Right lobe of liver (tissue), 6 donors: ENCODE measurements at regions not wholly inside any gene's neighbourhood (a gene's known extent, or its start where the extent isn't known, plus 50 kb on each side); places are given as distances from the start of the nearest gene placed in this dataset.

Source experiments
- ATAC-seq, 4 donors: fragments of 200-7000 bp; cut with Tn5 transposase; one replicate each; pipeline ENCODE4 v1.9.1; 2020; ENCODE audit warnings: mild to moderate bottlenecking in 4 of 4, moderate library complexity in 4 of 4
- DNase-seq, 3 donors: peaks; one replicate each; pipeline ENCODE4 v3.0.0-alpha.2; 2020
- H3K27ac ChIP-seq, 3 donors: fragments of 200-600 bp; one replicate each; pipeline ENCODE4 v1.8.0; 2022
- H3K27me3 ChIP-seq, 2 donors: fragments of 200-600 bp; one replicate each; pipeline ENCODE4 v1.8.0; 2022
- H3K36me3 ChIP-seq, 4 donors: fragments of 200-600 bp; sonication (generic) in 1 of 4; one replicate each; pipeline versions ENCODE4 v1.5.1 to v1.8.0; 2017 to 2022; ENCODE audit warnings: control low read depth in 1 of 4
- H3K4me1 ChIP-seq, 4 donors: fragments of 200-600 bp; sonication (generic) in 1 of 4; one replicate each; pipeline versions ENCODE4 v1.5.1 to v1.8.0; 2017 to 2022; ENCODE audit warnings: control low read depth in 1 of 4
- H3K4me3 ChIP-seq, 3 donors: fragments of 200-600 bp; one replicate each; pipeline ENCODE4 v1.8.0; 2022
- H3K9me3 ChIP-seq, 4 donors: fragments of 200-600 bp; sonication (generic) in 1 of 4; one replicate each; pipeline versions ENCODE4 v1.5.1 to v1.8.0; 2017 to 2022; ENCODE audit warnings: control low read depth in 1 of 4
- CTCF ChIP-seq, 4 donors: fragments of 200-600 bp in 3 of 4; fragments of 450-650 bp in 1 of 4; IDR thresholded peaks; one replicate each; pipeline versions ENCODE4 v1.5.1 to v1.8.0; 2016 to 2022; ENCODE audit warnings: antibody characterized with exemption in 4 of 4, mild to moderate bottlenecking in 2 of 4
- POLR2A ChIP-seq: fragments of 450-650 bp; IDR thresholded peaks from one replicate; pipeline ENCODE4 v1.6.1; 2017; ENCODE audit warnings: antibody characterized with exemption, mild to moderate bottlenecking
- WGBS: methylation state at CpG from one replicate; pipeline ENCODE4 v1.1.6; 2018; ENCODE audit warnings: low coverage, low lambda C conversion rate; ENCODE audit not compliant: insufficient coverage; ENCODE audit errors: missing lambda C conversion rate; 5-methylcytosine and 5-hydroxymethylcytosine counted together
- intact Hi-C, 2 donors: fragments of 100-400 bp; cut with DNase I; formaldehyde crosslinking; loops; one replicate each; pipeline versions ENCODE4 v1.11.2 to v1.14.1; 2022
- donor health status: DM: no; HTN: yes; CAD: no.
- donor health status: DM: no; HTN: no; CAD: no.
- donor health status: DM: no; HTN: no; CAD: no.
- donor health status: DM: no; HTN: yes; CAD: no.
- donor health status: DM: no; HTN: yes; CAD: no.

GRCh38 chr6:195861-196360 is 96.4 kb upstream of the DUSP22 start:
- Histone ChIP-seq H3K27ac (peak overlapping the region in 1 of 3 donors; percentile 43), H3K36me3 (no peaks in the 10 kb centered on the region)
- DNase-seq = no peak

GRCh38 chr6:196543-196942 is 95.7 kb upstream of the DUSP22 start:
- no peak for TF ChIP-seq POLR2A
- TF ChIP-seq CTCF (IDR thresholded peaks at IDR 0.05) = no peak
- Histone ChIP-seq H3K4me3 (no peak overlapping the region), H3K27ac (no peak overlapping the region), H3K4me1 (no peaks in the 10 kb centered on the region), H3K9me3 (no peaks in the 10 kb centered on the region), H3K36me3 (no peaks in the 10 kb centered on the region), H3K27me3 (no peaks in the 10 kb centered on the region)
- 85% methylated on average over 2 of the region's 2 CpGs for WGBS
- intact Hi-C loops = no loop called here
- no peak for DNase-seq
- no peak for ATAC-seq

More at GRCh38 chr6:195861-196360, 96.4 kb upstream of the DUSP22 start:
- intact Hi-C loops = no loop called here
- H3K4me1 ChIP-seq = no peaks in the 10 kb centered on the region
- H3K9me3 ChIP-seq = no peaks in the 10 kb centered on the region
- H3K27me3 ChIP-seq = no peaks in the 10 kb centered on the region
- TF ChIP-seq CTCF (IDR thresholded peaks at IDR 0.05) = no peak
- TF ChIP-seq POLR2A = no peak
- no peak overlapping the region for H3K4me3 ChIP-seq
- ATAC-seq = peak; percentile 67 to 90 (median 86)
- 35% methylated on average over 3 of the region's 3 CpGs for WGBS

- H3K4me3 ChIP-seq = no peak overlapping the region
- H3K36me3 ChIP-seq = no peaks in the 10 kb centered on the region
- DNase-seq (no peak), ATAC-seq (peak; percentile 32 to 55 (median 36))
- TF ChIP-seq POLR2A = no peak
- TF ChIP-seq CTCF (IDR thresholded peaks at IDR 0.05) = no peak
- 83% methylated on average over 9 of the region's 9 CpGs for WGBS
- intact Hi-C loops = no loop called here
- no peaks in the 10 kb centered on the region for H3K4me1 ChIP-seq
- H3K9me3 ChIP-seq = no peaks in the 10 kb centered on the region
- no peaks in the 10 kb centered on the region for H3K27me3 ChIP-seq
- no peak overlapping the region for H3K27ac ChIP-seq
Observed at GRCh38 chr6:203661-204060, 88.6 kb upstream of the DUSP22 start.

- no peaks in the 10 kb centered on the region for H3K36me3 ChIP-seq
- H3K9me3 ChIP-seq = no peaks in the 10 kb centered on the region
- no peak for ATAC-seq
- TF ChIP-seq CTCF (IDR thresholded peaks at IDR 0.05) (no peak), POLR2A (no peak)
- DNase-seq = no peak
- H3K4me1 ChIP-seq = no peaks in the 10 kb centered on the region
- no peak overlapping the region for H3K27ac ChIP-seq
- H3K4me3 ChIP-seq = no peak overlapping the region
- no peaks in the 10 kb centered on the region for H3K27me3 ChIP-seq
- WGBS = 81% methylated on average over 8 of the region's 12 CpGs
- intact Hi-C loops = no loop called here
Observed at GRCh38 chr6:206264-206663, 86.0 kb upstream of the DUSP22 start.

- H3K4me1 ChIP-seq = no peaks in the 10 kb centered on the region
- H3K27ac ChIP-seq = no peak overlapping the region
- WGBS = 38% methylated on average over 9 of the region's 12 CpGs
- no peaks in the 10 kb centered on the region for H3K9me3 ChIP-seq
- no peak for DNase-seq
- H3K4me3 ChIP-seq = no peak overlapping the region
- H3K27me3 ChIP-seq = no peaks in the 10 kb centered on the region
- no peak for TF ChIP-seq CTCF (IDR thresholded peaks at IDR 0.05)
- no peak for TF ChIP-seq POLR2A
- no peaks in the 10 kb centered on the region for H3K36me3 ChIP-seq
- no peak for ATAC-seq
- intact Hi-C loops = no loop called here
Observed at GRCh38 chr6:208364-208763, 83.9 kb upstream of the DUSP22 start.
